Karpas-422 (cell line): ENCODE measurements at regions not wholly inside any gene's neighbourhood (a gene's known extent, or its start where the extent isn't known, plus 50 kb on each side); places are given as distances from the start of the nearest gene placed in this dataset.

Source experiments
- DNase-seq: peaks from one replicate; pipeline ENCODE4 v3.0.0-alpha.2; 2015
- H2AFZ ChIP-seq: fragments of 200-600 bp; sonication (generic); 2 replicates; pipeline ENCODE4 v1.6.1; 2014; ENCODE audit warnings: antibody characterized with exemption, low read length, mixed read lengths
- H3K27ac ChIP-seq: fragments of 200-600 bp; sonication (generic); 2 replicates; pipeline ENCODE4 v1.5.1; 2014; ENCODE audit warnings: mild to moderate bottlenecking, low read length, moderate library complexity
- H3K27me3 ChIP-seq: fragments of 200-600 bp; sonication (generic); 2 replicates; pipeline ENCODE4 v1.6.1; 2014; ENCODE audit warnings: low read length, mixed read lengths
- H3K36me3 ChIP-seq: fragments of 200-600 bp; sonication (generic); 2 replicates; pipeline ENCODE4 v1.6.1; 2014; ENCODE audit warnings: low read length, mixed read lengths; ENCODE audit not compliant: insufficient read depth
- H3K4me1 ChIP-seq: fragments of 200-600 bp; sonication (generic); 2 replicates; pipeline ENCODE4 v1.6.1; 2014; ENCODE audit warnings: mild to moderate bottlenecking, low read length, mixed read lengths
- H3K4me2 ChIP-seq: fragments of 200-600 bp; sonication (generic); 2 replicates; pipeline ENCODE4 v1.6.1; 2014; ENCODE audit warnings: low read length, low read depth, mild to moderate bottlenecking; ENCODE audit not compliant: poor library complexity, severe bottlenecking
- H3K4me3 ChIP-seq: fragments of 200-600 bp; sonication (generic); 2 replicates; pipeline ENCODE4 v1.5.1; 2014; ENCODE audit warnings: mild to moderate bottlenecking, antibody characterized with exemption, low read length, mixed read lengths
- H3K79me2 ChIP-seq: fragments of 200-600 bp; sonication (generic); 2 replicates; pipeline ENCODE4 v1.6.1; 2014; ENCODE audit warnings: mild to moderate bottlenecking, low read length, mixed read lengths
- H3K9ac ChIP-seq: fragments of 200-600 bp; sonication (generic); 2 replicates; pipeline ENCODE4 v1.6.0; 2014; ENCODE audit warnings: low read length
- H3K9me2 ChIP-seq: fragments of 200-600 bp; sonication (generic), shearing (Covaris generic); replicated peaks from 2 replicates; pipeline ENCODE4 v1.6.0; 2014; ENCODE audit warnings: mild to moderate bottlenecking, low read length, moderate library complexity; ENCODE audit not compliant: insufficient read depth
- H3K9me3 ChIP-seq: fragments of 300-700, 200-600 bp; sonication (generic); 2 replicates; pipeline ENCODE4 v1.6.1; 2014; ENCODE audit warnings: low read length, mixed read lengths
- H4K20me1 ChIP-seq: fragments of 200-600 bp; sonication (generic); 2 replicates; pipeline ENCODE4 v1.6.1; 2014; ENCODE audit warnings: mild to moderate bottlenecking, antibody characterized with exemption, low read length, low read depth; ENCODE audit not compliant: insufficient read depth

- Histone ChIP-seq H3K79me2 (no peaks in the 10 kb centered on the region), H3K36me3 (no peaks in the 10 kb centered on the region), H3K4me3 (no peak overlapping the region), H3K27me3 (no peaks in the 10 kb centered on the region), H3K4me1 (no peaks in the 10 kb centered on the region), H3K4me2 (no peak overlapping the region), H3K27ac (no peak overlapping the region), H2AFZ (no peak overlapping the region), H3K9me2 (no peaks in the 10 kb centered on the region), H4K20me1 (no peaks in the 10 kb centered on the region), H3K9ac (no peak overlapping the region), H3K9me3 (no peaks in the 10 kb centered on the region)
- no peak for DNase-seq
Measured at GRCh38 chr6:14957355-14958059, 288.4 kb upstream of the JARID2 start.

GRCh38 chr6:14959324-14959885, 286.5 kb upstream of the JARID2 start:
- Histone ChIP-seq H3K27me3 (no peaks in the 10 kb centered on the region), H2AFZ (no peak overlapping the region), H3K36me3 (no peaks in the 10 kb centered on the region), H3K4me1 (no peaks in the 10 kb centered on the region), H3K4me2 (no peak overlapping the region), H3K79me2 (no peaks in the 10 kb centered on the region), H3K9ac (no peak overlapping the region), H4K20me1 (no peaks in the 10 kb centered on the region), H3K9me3 (no peaks in the 10 kb centered on the region), H3K9me2 (no peaks in the 10 kb centered on the region), H3K4me3 (no peak overlapping the region), H3K27ac (no peak overlapping the region)
- DNase-seq = no peak

GRCh38 chr6:14964556-14965270, 281.2 kb upstream of the JARID2 start:
- Histone ChIP-seq H3K9me3 (no peaks in the 10 kb centered on the region), H3K4me1 (no peaks in the 10 kb centered on the region), H3K4me3 (no peak overlapping the region), H3K27me3 (no peaks in the 10 kb centered on the region), H3K36me3 (no peaks in the 10 kb centered on the region), H3K27ac (no peak overlapping the region), H3K79me2 (no peaks in the 10 kb centered on the region), H3K9ac (no peak overlapping the region), H2AFZ (no peak overlapping the region), H3K4me2 (no peak overlapping the region), H3K9me2 (no peaks in the 10 kb centered on the region), H4K20me1 (no peaks in the 10 kb centered on the region)
- DNase-seq = no peak

- no peak overlapping the region for H3K4me3 ChIP-seq
- no peak overlapping the region for H2AFZ ChIP-seq
- H3K79me2 ChIP-seq = no peaks in the 10 kb centered on the region
- no peaks in the 10 kb centered on the region for H3K9me3 ChIP-seq
- H3K36me3 ChIP-seq = no peaks in the 10 kb centered on the region
- H3K27me3 ChIP-seq = no peaks in the 10 kb centered on the region
- H4K20me1 ChIP-seq = no peaks in the 10 kb centered on the region
- no peak overlapping the region for H3K27ac ChIP-seq
- H3K4me1 ChIP-seq = no peaks in the 10 kb centered on the region
- H3K4me2 ChIP-seq = no peak overlapping the region
- H3K9ac ChIP-seq = no peak overlapping the region
- DNase-seq = no peak
- no peaks in the 10 kb centered on the region for H3K9me2 ChIP-seq
Measured at GRCh38 chr6:14965424-14966075, 280.3 kb upstream of the JARID2 start.

GRCh38 chr6:14966096-14966905, 279.6 kb upstream of the JARID2 start:
- no peaks in the 10 kb centered on the region for H3K36me3 ChIP-seq
- H3K9me2 ChIP-seq = no peaks in the 10 kb centered on the region

GRCh38 chr6:14966906-14967711, 278.8 kb upstream of the JARID2 start:
- Histone ChIP-seq H3K27ac (no peak overlapping the region), H3K4me3 (no peak overlapping the region), H3K9me2 (no peaks in the 10 kb centered on the region), H3K9ac (no peak overlapping the region), H3K4me2 (no peak overlapping the region), H3K4me1 (no peaks in the 10 kb centered on the region), H2AFZ (no peak overlapping the region), H4K20me1 (no peaks in the 10 kb centered on the region), H3K27me3 (no peaks in the 10 kb centered on the region), H3K36me3 (no peaks in the 10 kb centered on the region), H3K79me2 (no peaks in the 10 kb centered on the region), H3K9me3 (no peaks in the 10 kb centered on the region)
- DNase-seq = no peak

More at GRCh38 chr6:14966096-14966905, 279.6 kb upstream of the JARID2 start:
- Histone ChIP-seq H4K20me1 (no peaks in the 10 kb centered on the region), H3K9ac (no peak overlapping the region), H3K4me1 (no peaks in the 10 kb centered on the region), H3K27ac (no peak overlapping the region), H3K79me2 (no peaks in the 10 kb centered on the region), H2AFZ (no peak overlapping the region), H3K4me2 (no peak overlapping the region), H3K27me3 (no peaks in the 10 kb centered on the region), H3K9me3 (no peaks in the 10 kb centered on the region), H3K4me3 (no peak overlapping the region)
- no peak for DNase-seq

GRCh38 chr6:14968056-14968637, 277.7 kb upstream of the JARID2 start:
- Histone ChIP-seq H3K9me3 (no peaks in the 10 kb centered on the region), H3K9me2 (no peaks in the 10 kb centered on the region), H3K4me1 (no peaks in the 10 kb centered on the region), H4K20me1 (no peaks in the 10 kb centered on the region), H3K9ac (no peak overlapping the region), H3K4me3 (no peak overlapping the region), H3K27ac (no peak overlapping the region), H3K27me3 (no peaks in the 10 kb centered on the region), H3K79me2 (no peaks in the 10 kb centered on the region), H2AFZ (no peak overlapping the region), H3K4me2 (no peak overlapping the region), H3K36me3 (no peaks in the 10 kb centered on the region)
- no peak for DNase-seq
